Sigmoid colon (tissue), 6 donors: ENCODE measurements at regions not wholly inside any gene's neighbourhood (a gene's known extent, or its start where the extent isn't known, plus 50 kb on each side); places are given as distances from the start of the nearest gene placed in this dataset.

Experiments
- DNase-seq: peaks from one replicate; pipeline ENCODE4 v3.0.0-alpha.2; 2019
- H3K27ac ChIP-seq, 4 donors: fragments of 200-600 bp; sonication (generic); one replicate each; pipeline ENCODE4 v1.5.1; 2016 to 2019; ENCODE audit warnings: mild to moderate bottlenecking in 1 of 4
- H3K27me3 ChIP-seq, 3 donors: fragments of 200-600 bp; sonication (generic); one replicate each; pipeline ENCODE4 v1.5.1; 2019; ENCODE audit warnings: mild to moderate bottlenecking in 1 of 3
- H3K36me3 ChIP-seq, 4 donors: fragments of 200-600 bp; sonication (generic); one replicate each; pipeline ENCODE4 v1.5.1; 2016 to 2019
- H3K4me1 ChIP-seq, 4 donors: fragments of 200-600 bp; sonication (generic); one replicate each; pipeline ENCODE4 v1.5.1; 2017 to 2019
- H3K4me3 ChIP-seq, 4 donors: fragments of 200-600 bp; sonication (generic); one replicate each; pipeline ENCODE4 v1.5.1; 2017 to 2019; ENCODE audit warnings: mild to moderate bottlenecking in 2 of 4, moderate library complexity in 1 of 4
- H3K9me3 ChIP-seq, 4 donors: fragments of 200-600 bp in 3 of 4; sonication (generic) in 3 of 4; one replicate each; pipeline versions ENCODE4 v1.5.1 to v1.6.1; 2013 to 2019
- CTCF ChIP-seq, 4 experiments: fragments of 450-650 bp in 3 of 4; fragments of 200-600 bp in 1 of 4; IDR thresholded peaks; one replicate each; pipeline ENCODE4 v1.5.1; 2016 to 2019; ENCODE audit warnings: antibody characterized with exemption in 4 of 4, mild to moderate bottlenecking in 3 of 4, moderate library complexity in 2 of 4
- EP300 ChIP-seq, 4 donors: sonication (generic); formaldehyde crosslinking; IDR thresholded peaks; one replicate each; pipeline ENCODE4 v1.6.1; 2017; ENCODE audit warnings: antibody characterized with exemption in 4 of 4
- POLR2A ChIP-seq, 2 donors: fragments of 450-650 bp; IDR thresholded peaks; one replicate each; pipeline ENCODE4 v1.6.1; 2016; ENCODE audit warnings: antibody characterized with exemption in 2 of 2, mild to moderate bottlenecking in 2 of 2, moderate library complexity in 2 of 2
- POLR2AphosphoS5 ChIP-seq, 4 donors: sonication (generic); formaldehyde crosslinking; IDR thresholded peaks; one replicate each; pipeline ENCODE4 v1.6.1; 2017; ENCODE audit warnings: antibody characterized with exemption in 4 of 4
- WGBS, 2 donors: extraction: QIAGEN DNeasy Blood & Tissue Kit; methylation state at CpG; one replicate each; pipeline ENCODE4 v1.1.7; 2013; 5-methylcytosine and 5-hydroxymethylcytosine counted together
- intact Hi-C: fragments of 100-400 bp; cut with DNase I; formaldehyde crosslinking; loops from one replicate; pipeline ENCODE4 v1.15.1; 2023
- donor health status: healthy with polysubstance abuse.
- donor health status: healthy.

DNA sequence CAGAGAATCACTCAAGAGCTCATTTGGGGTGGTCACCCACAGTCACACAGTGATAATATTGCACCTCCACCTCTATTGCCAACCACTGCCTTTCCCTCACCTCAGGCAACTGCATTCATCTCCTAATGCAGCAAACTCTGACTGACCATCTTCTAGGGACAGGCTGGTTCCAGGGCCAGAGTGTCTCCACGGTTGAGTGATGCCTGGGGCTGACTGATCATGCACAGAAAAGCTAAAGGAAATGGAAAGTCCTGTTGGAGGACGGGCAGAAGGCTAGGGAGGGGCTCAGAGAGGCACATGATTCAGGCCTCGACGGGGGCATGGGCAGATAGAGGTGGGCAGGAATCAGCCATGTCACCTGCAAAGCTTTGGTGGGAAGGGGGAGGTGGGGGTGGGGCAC lies 127.1 kb upstream of the TNS3 start:
- H3K36me3 ChIP-seq: no peaks in the 10 kb centered on the region
- no peak for TF ChIP-seq CTCF (IDR thresholded peaks at IDR 0.05)
- TF ChIP-seq EP300 (IDR thresholded peaks at IDR 0.05): no peak
- no peak for TF ChIP-seq POLR2AphosphoS5 (IDR thresholded peaks at IDR 0.05)
- TF ChIP-seq POLR2A (IDR thresholded peaks at IDR 0.05): no peak
- H3K9me3 ChIP-seq: no peaks in the 10 kb centered on the region
- H3K27ac ChIP-seq: no peak overlapping the region
- DNase-seq: no peak
- intact Hi-C loops: no loop called here
- 84% methylated on average over 4 of the region's 4 CpGs for WGBS, 2 donors
- no peak overlapping the region for H3K4me3 ChIP-seq
- peaks cover 0 to 28% (median 12%) of the 10 kb centered on the region in 4 donors for H3K4me1 ChIP-seq
- no peaks in the 10 kb centered on the region for H3K27me3 ChIP-seq

GRCh38 chr7:47707583-47707982 lies 125.7 kb upstream of the TNS3 start:
- no peaks in the 10 kb centered on the region for H3K36me3 ChIP-seq
- no peaks in the 10 kb centered on the region for H3K27me3 ChIP-seq
- WGBS, 2 donors: 84 to 98% methylated on average over 6 of the region's 6 CpGs
- H3K4me1 ChIP-seq: peaks cover 0 to 28% (median 12%) of the 10 kb centered on the region in 4 donors
- no peak overlapping the region for H3K27ac ChIP-seq
- intact Hi-C loops: no loop called here
- no peak overlapping the region for H3K4me3 ChIP-seq
- no peaks in the 10 kb centered on the region for H3K9me3 ChIP-seq
- TF ChIP-seq POLR2A (IDR thresholded peaks at IDR 0.05) (no peak), CTCF (IDR thresholded peaks at IDR 0.05) (no peak), POLR2AphosphoS5 (IDR thresholded peaks at IDR 0.05) (no peak), EP300 (IDR thresholded peaks at IDR 0.05) (no peak)
- no peak for DNase-seq

- DNase-seq: no peak
- no peak overlapping the region for H3K27ac ChIP-seq
- peaks cover 0 to 14% (median 7%) of the 10 kb centered on the region in 4 donors for H3K4me1 ChIP-seq
- WGBS, 2 donors: 85 to 86% methylated on average over 2 of the region's 2 CpGs
- intact Hi-C loops: no loop called here
- no peak overlapping the region for H3K4me3 ChIP-seq
- no peak for TF ChIP-seq POLR2AphosphoS5 (IDR thresholded peaks at IDR 0.05)
- no peak for TF ChIP-seq EP300 (IDR thresholded peaks at IDR 0.05)
- TF ChIP-seq CTCF (IDR thresholded peaks at IDR 0.05): no peak
- TF ChIP-seq POLR2A (IDR thresholded peaks at IDR 0.05): no peak
- no peaks in the 10 kb centered on the region for H3K27me3 ChIP-seq
- no peaks in the 10 kb centered on the region for H3K36me3 ChIP-seq
- H3K9me3 ChIP-seq: no peaks in the 10 kb centered on the region
These were observed 123.0 kb upstream of the TNS3 start for GRCh38 chr7:47704936-47705335.

- H3K4me1 ChIP-seq: no peaks in the 10 kb centered on the region
- H3K27ac ChIP-seq: no peak overlapping the region
- intact Hi-C loops: no loop called here
- no peak overlapping the region for H3K4me3 ChIP-seq
- H3K27me3 ChIP-seq: no peaks in the 10 kb centered on the region
- DNase-seq: no peak
- H3K9me3 ChIP-seq: no peaks in the 10 kb centered on the region
- no peak for TF ChIP-seq POLR2AphosphoS5 (IDR thresholded peaks at IDR 0.05)
- H3K36me3 ChIP-seq: no peaks in the 10 kb centered on the region
- WGBS, 2 donors: 60 to 73% methylated on average over 1 of the region's 1 CpG
These were observed 120.2 kb upstream of the TNS3 start for GRCh38 chr7:47702080-47702479.

DNA sequence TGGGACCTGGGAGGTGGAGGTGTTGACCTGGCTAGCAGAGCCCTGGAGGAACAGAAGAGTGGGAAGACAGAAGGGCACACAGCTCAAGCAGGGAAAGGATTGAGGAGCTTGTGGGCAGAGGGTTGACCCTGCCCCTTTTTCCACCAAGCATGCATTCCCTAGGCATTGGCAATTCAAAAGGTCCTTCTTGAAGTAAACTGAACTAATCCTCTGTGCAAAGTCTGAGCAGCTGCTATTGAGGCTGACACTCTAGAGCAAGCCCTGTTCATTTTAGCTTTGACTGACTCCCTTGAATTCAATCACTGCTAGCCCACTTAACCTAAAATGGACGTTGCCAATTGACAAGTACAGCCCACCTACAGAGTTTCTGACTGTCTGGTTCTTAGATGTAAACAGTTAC lies 116.5 kb upstream of the TNS3 start:
- Histone ChIP-seq H3K27me3 (no peaks in the 10 kb centered on the region), H3K27ac (no peak overlapping the region), H3K36me3 (no peaks in the 10 kb centered on the region), H3K4me1 (peaks cover 0 to 9% (median 7%) of the 10 kb centered on the region in 4 donors), H3K9me3 (no peaks in the 10 kb centered on the region), H3K4me3 (no peak overlapping the region)
- intact Hi-C loops: no loop called here
- no peak for DNase-seq
- WGBS, 2 donors: 40 to 49% methylated on average over 1 of the region's 1 CpG
- TF ChIP-seq EP300 (IDR thresholded peaks at IDR 0.05) (no peak), CTCF (IDR thresholded peaks at IDR 0.05) (no peak), POLR2A (IDR thresholded peaks at IDR 0.05) (no peak), POLR2AphosphoS5 (IDR thresholded peaks at IDR 0.05) (no peak)
